ENCODE measurements at regions not wholly inside any gene's neighbourhood (a gene's known extent, or its start where the extent isn't known, plus 50 kb on each side); places are given as distances from the start of the nearest gene placed in this dataset.
"Not testable (repeated sequence)": the region's sequence is repeated elsewhere in the genome, so short reads cannot be mapped to it uniquely, and the experiment has no call there.

- DNase-seq = no peak
Measured at GRCh38 chr14:27836386-27836785, 930.2 kb upstream of the FOXG1 start.

GRCh38 chr14:27845241-27845850, 921.2 kb upstream of the FOXG1 start:
- DNase-seq = no peak

- no peak for DNase-seq
Measured at GRCh38 chr14:27845902-27846301, 920.7 kb upstream of the FOXG1 start.

GRCh38 chr14:27847480-27847879, 919.1 kb upstream of the FOXG1 start:
- not testable (repeated sequence) for DNase-seq

GRCh38 chr14:27849193-27849592, 917.4 kb upstream of the FOXG1 start:
- DNase-seq = not testable (repeated sequence)

GRCh38 chr14:27862684-27863083, 903.9 kb upstream of the FOXG1 start:
- DNase-seq = no peak

GRCh38 chr14:27863166-27863565, 903.4 kb upstream of the FOXG1 start:
- no peak for DNase-seq

GRCh38 chr14:27881063-27881462, 885.5 kb upstream of the FOXG1 start:
- no peak for DNase-seq

GRCh38 chr14:27881646-27882045, 884.9 kb upstream of the FOXG1 start:
- DNase-seq = no peak

GRCh38 chr14:27886256-27886655, 880.3 kb upstream of the FOXG1 start:
- DNase-seq = no peak

GRCh38 chr14:27890259-27890658, 876.3 kb upstream of the FOXG1 start:
- no peak for DNase-seq

GRCh38 chr14:27908484-27908883, 858.1 kb upstream of the FOXG1 start:
- not testable (repeated sequence) for DNase-seq

- no peak for DNase-seq
Measured at GRCh38 chr14:27916326-27916725, 850.3 kb upstream of the FOXG1 start.

GRCh38 chr14:27917896-27918295, 848.7 kb upstream of the FOXG1 start:
- DNase-seq = no peak

- no peak for DNase-seq
Measured at GRCh38 chr14:27927519-27927918, 839.1 kb upstream of the FOXG1 start.

- DNase-seq = no peak
Measured at GRCh38 chr14:27929797-27930347, 836.7 kb upstream of the FOXG1 start.

GRCh38 chr14:27938392-27938791, 828.2 kb upstream of the FOXG1 start:
- DNase-seq = no peak

- no peak for DNase-seq
Measured at GRCh38 chr14:27945512-27945911, 821.1 kb upstream of the FOXG1 start.

GRCh38 chr14:27958757-27959156, 807.8 kb upstream of the FOXG1 start:
- DNase-seq = no peak

- DNase-seq = no peak
Measured at GRCh38 chr14:27995691-27996090, 770.9 kb upstream of the FOXG1 start.

- no peak for DNase-seq
Measured at GRCh38 chr14:28001002-28001401, 765.6 kb upstream of the FOXG1 start.

- no peak for DNase-seq
Measured at GRCh38 chr14:28012629-28013415, 753.8 kb upstream of the FOXG1 start.

GRCh38 chr14:28020112-28020511, 746.5 kb upstream of the FOXG1 start:
- no peak for DNase-seq

- no peak for DNase-seq
Measured at GRCh38 chr14:28023853-28024252, 742.7 kb upstream of the FOXG1 start.

Data from KG1 (cell line).